Caco-2 (cell line): ENCODE measurements at regions not wholly inside any gene's neighbourhood (a gene's known extent, or its start where the extent isn't known, plus 50 kb on each side); places are given as distances from the start of the nearest gene placed in this dataset.

Experiments
- BruUV-seq: library from RNA; stranded (reverse); fragments of 400-500 nt; replicated peaks from 2 replicates; lab custom pipeline; 2021; lab: Mats Ljungman, UMichigan
- CTCF ChIA-PET: fragments of 300-600 bp; sonication (Branson Sonifier 250); formaldehyde crosslinking; loops from one replicate; lab custom pipeline; 2022; ENCODE audit warnings: antibody characterized with exemption; lab: Charles Lee
- POLR2A ChIA-PET: fragments of 300-600 bp; sonication (Branson Sonifier 250); formaldehyde crosslinking; loops from one replicate; lab custom pipeline; 2022; ENCODE audit warnings: antibody characterized with exemption; lab: Charles Lee
- DNase-seq, 2 experiments: peaks; one replicate each; pipeline versions ENCODE4 v3.0.0 to v3.0.0-alpha.2; 2020 to 2022
- H3K27me3 ChIP-seq: replicated peaks from 2 replicates; pipeline ENCODE4 v1.6.0; 2011; ENCODE audit warnings: low read length; ENCODE audit not compliant: control insufficient read depth, insufficient read depth
- H3K36me3 ChIP-seq: 2 replicates; pipeline ENCODE4 v1.5.1; 2011; ENCODE audit warnings: low read length; ENCODE audit not compliant: control insufficient read depth, insufficient read depth
- H3K4me1 ChIP-seq: fragments of 250-450 bp; sonication (Bioruptor Pico); 2 replicates; pipeline ENCODE4 v1.5.1; 2020; ENCODE audit warnings: mild to moderate bottlenecking
- H3K4me3 ChIP-seq: 2 replicates; pipeline ENCODE4 v1.5.1; 2011; ENCODE audit warnings: low read depth, mild to moderate bottlenecking, control low read depth, low read length
- H3K9me3 ChIP-seq: fragments of 250-450 bp; sonication (Bioruptor Pico); 2 replicates; pipeline ENCODE4 v1.5.1; 2020; ENCODE audit warnings: mild to moderate bottlenecking, moderate library complexity
- H3K27ac Mint-ChIP-seq: one replicate; pipeline ENCODE4 v1.8.0; 2022; ENCODE audit warnings: mixed read lengths; ENCODE audit not compliant: unreplicated experiment
- H3K27me3 Mint-ChIP-seq: one replicate; pipeline ENCODE4 v1.8.0; 2022; ENCODE audit warnings: mixed read lengths; ENCODE audit not compliant: insufficient read depth, unreplicated experiment
- H3K36me3 Mint-ChIP-seq: one replicate; pipeline ENCODE4 v1.8.0; 2022; ENCODE audit warnings: mild to moderate bottlenecking, mixed read lengths; ENCODE audit not compliant: insufficient read depth, unreplicated experiment
- H3K4me1 Mint-ChIP-seq: one replicate; pipeline ENCODE4 v1.8.0; 2022; ENCODE audit warnings: low read depth, mixed read lengths; ENCODE audit not compliant: unreplicated experiment
- H3K4me3 Mint-ChIP-seq: one replicate; pipeline ENCODE4 v1.8.0; 2022; ENCODE audit warnings: mild to moderate bottlenecking, moderate library complexity, mixed read lengths; ENCODE audit not compliant: unreplicated experiment
- H3K9me3 Mint-ChIP-seq: one replicate; pipeline ENCODE4 v1.8.0; 2022; ENCODE audit warnings: mixed read lengths; ENCODE audit not compliant: unreplicated experiment
- intact Hi-C: fragments of 100-400 bp; cut with micrococcal nuclease; formaldehyde crosslinking; loops from one replicate; pipeline ENCODE4 v1.10.0; 2022; ENCODE audit not compliant: unreplicated experiment
- TF ChIP-seq, protein P1 (sequence below), 2 experiments: fragments of 200-600 bp in 1 of 2; IDR thresholded peaks; 1 replicate in 1 of 2; 2 replicates in 1 of 2; pipeline versions ENCODE4 v1.5.1 to v1.8.0; 2011 to 2022; ENCODE audit warnings: antibody characterized with exemption in 1 of 2, control low read depth in 1 of 2, inconsistent platforms in 1 of 2, low read depth in 1 of 2, low read length in 1 of 2, mild to moderate bottlenecking in 1 of 2, moderate library complexity in 1 of 2; ENCODE audit not compliant: insufficient read depth in 1 of 2, severe bottlenecking in 1 of 2, unreplicated experiment in 1 of 2

DNA sequence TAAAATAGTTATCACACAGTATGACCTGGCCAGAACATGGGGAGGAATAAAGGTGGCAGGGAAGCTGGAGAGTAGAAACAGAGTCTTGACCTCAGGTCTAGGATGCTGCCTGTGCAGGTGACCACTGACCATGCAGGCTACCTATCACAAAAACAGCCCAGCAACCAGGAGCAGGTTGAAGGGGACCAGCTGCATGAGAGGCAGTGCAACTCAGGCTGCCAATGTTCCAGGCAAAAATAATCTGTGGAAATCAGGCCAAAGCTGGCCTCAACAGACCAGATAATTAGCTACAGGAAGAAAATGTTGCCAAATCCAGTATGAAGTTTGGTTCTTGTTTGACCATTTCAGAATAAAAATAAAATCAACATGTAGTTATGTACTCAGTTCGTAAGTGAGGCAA is 72.6 kb downstream of the PDE6H start:
- no TSS peak for BruUV-seq
- no peak for DNase-seq
- no peaks in the 10 kb centered on the region for H3K9me3 Mint-ChIP-seq
- H3K36me3 Mint-ChIP-seq: no peaks in the 10 kb centered on the region
- POLR2A ChIA-PET: no interaction called here
- TF ChIP-seq, protein P1, sequence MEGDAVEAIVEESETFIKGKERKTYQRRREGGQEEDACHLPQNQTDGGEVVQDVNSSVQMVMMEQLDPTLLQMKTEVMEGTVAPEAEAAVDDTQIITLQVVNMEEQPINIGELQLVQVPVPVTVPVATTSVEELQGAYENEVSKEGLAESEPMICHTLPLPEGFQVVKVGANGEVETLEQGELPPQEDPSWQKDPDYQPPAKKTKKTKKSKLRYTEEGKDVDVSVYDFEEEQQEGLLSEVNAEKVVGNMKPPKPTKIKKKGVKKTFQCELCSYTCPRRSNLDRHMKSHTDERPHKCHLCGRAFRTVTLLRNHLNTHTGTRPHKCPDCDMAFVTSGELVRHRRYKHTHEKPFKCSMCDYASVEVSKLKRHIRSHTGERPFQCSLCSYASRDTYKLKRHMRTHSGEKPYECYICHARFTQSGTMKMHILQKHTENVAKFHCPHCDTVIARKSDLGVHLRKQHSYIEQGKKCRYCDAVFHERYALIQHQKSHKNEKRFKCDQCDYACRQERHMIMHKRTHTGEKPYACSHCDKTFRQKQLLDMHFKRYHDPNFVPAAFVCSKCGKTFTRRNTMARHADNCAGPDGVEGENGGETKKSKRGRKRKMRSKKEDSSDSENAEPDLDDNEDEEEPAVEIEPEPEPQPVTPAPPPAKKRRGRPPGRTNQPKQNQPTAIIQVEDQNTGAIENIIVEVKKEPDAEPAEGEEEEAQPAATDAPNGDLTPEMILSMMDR (IDR thresholded peaks at IDR 0.05; ENCODE audit: insufficient read depth in 1 of 2, low read depth in 1 of 2, low read length in 1 of 2, severe bottlenecking in 1 of 2, unreplicated experiment in 1 of 2): no peak
- H3K36me3 ChIP-seq: no peaks in the 10 kb centered on the region
- intact Hi-C loops: no loop called here
- H3K27me3 Mint-ChIP-seq: peaks cover 11% of the 10 kb centered on the region
- no peak overlapping the region for H3K4me3 Mint-ChIP-seq
- no peaks in the 10 kb centered on the region for H3K27me3 ChIP-seq
- H3K4me1 ChIP-seq: no peaks in the 10 kb centered on the region
- no peak overlapping the region for H3K27ac Mint-ChIP-seq
- CTCF ChIA-PET: no interaction called here
- H3K4me1 Mint-ChIP-seq: no peaks in the 10 kb centered on the region
- no peaks in the 10 kb centered on the region for H3K9me3 ChIP-seq
- H3K4me3 ChIP-seq: no peak overlapping the region

DNA sequence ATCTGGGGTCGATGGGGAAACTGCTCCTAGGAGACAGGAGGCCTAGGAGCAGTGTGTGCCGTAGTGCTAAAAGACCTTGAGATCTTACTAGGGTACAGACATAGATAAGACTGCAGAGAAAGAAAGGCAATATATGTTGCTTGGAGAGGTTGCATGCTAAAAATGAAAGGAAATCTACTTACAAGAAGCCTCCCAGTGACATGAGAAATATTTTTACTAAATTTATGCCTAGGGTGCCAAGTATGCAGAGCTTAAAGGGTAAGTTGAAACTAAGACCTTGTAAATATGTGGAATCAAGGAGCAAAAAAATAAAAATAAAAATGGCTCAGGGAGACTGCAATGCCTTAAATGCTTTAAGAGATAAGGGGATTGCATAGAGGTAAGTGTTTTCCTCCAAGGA is 74.8 kb downstream of the PDE6H start:
- TF ChIP-seq, protein P1 (IDR thresholded peaks at IDR 0.05; ENCODE audit: insufficient read depth in 1 of 2, low read depth in 1 of 2, low read length in 1 of 2, severe bottlenecking in 1 of 2, unreplicated experiment in 1 of 2): no peak
- Histone ChIP-seq H3K27me3 (no peaks in the 10 kb centered on the region), H3K4me3 (no peak overlapping the region), H3K4me1 (no peaks in the 10 kb centered on the region), H3K9me3 (no peaks in the 10 kb centered on the region; the same call in 1 of the 2 replicates), H3K36me3 (no peaks in the 10 kb centered on the region)
- Mint-ChIP-seq H3K27me3 (peaks cover 8% of the 10 kb centered on the region), H3K4me3 (no peak overlapping the region), H3K36me3 (no peaks in the 10 kb centered on the region), H3K9me3 (no peaks in the 10 kb centered on the region), H3K4me1 (no peaks in the 10 kb centered on the region), H3K27ac (no peak overlapping the region)
- no TSS peak for BruUV-seq
- no peak for DNase-seq
- intact Hi-C loops: no loop called here
- ChIA-PET CTCF (no interaction called here), POLR2A (no interaction called here)

DNA sequence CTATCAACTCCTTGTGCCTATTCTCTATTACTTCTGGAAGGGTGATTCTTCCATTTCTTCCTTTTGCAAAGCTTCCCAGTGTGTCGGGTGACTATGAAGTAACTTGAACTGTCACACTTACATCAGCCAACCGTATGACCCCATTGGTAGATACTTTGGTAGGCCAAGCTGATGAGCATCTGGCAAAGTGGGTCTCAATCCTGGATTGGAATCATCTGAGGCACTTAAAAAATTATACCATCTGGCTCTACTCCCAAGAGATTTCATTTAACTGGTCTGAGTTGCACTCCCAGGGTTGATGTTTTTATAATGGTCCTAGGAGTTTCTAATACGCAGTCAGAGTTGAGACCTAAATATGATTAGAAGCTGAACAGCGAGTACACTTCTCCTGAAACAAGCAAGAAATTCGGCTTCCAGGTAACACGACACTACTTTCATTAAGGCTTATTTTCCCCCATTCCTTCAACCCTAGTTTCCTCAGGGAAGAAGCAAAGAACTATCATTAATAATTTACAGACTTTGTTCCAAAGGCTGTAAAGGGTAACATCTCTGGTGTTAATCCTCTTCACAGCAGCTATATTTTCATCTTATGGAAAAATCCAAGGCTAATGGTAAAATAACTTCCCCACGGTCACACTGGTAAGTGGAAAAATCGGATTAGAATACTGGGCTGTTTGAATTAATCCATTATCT is 76.8 kb downstream of the PDE6H start:
- no TSS peak for BruUV-seq
- no peaks in the 10 kb centered on the region for H3K4me1 Mint-ChIP-seq

More for the DNA sequence above, 76.8 kb downstream of the PDE6H start:
- Mint-ChIP-seq H3K9me3 (no peaks in the 10 kb centered on the region), H3K36me3 (no peaks in the 10 kb centered on the region), H3K27ac (no peak overlapping the region), H3K27me3 (peaks cover 12% of the 10 kb centered on the region), H3K4me3 (no peak overlapping the region)
- CTCF ChIA-PET: no interaction called here
- no peaks in the 10 kb centered on the region; the same call in 1 of the 2 replicates for H3K9me3 ChIP-seq
- intact Hi-C loops: no loop called here
- no peaks in the 10 kb centered on the region for H3K27me3 ChIP-seq
- no peaks in the 10 kb centered on the region for H3K4me1 ChIP-seq
- TF ChIP-seq, protein P1 (IDR thresholded peaks at IDR 0.05; ENCODE audit: insufficient read depth in 1 of 2, low read depth in 1 of 2, low read length in 1 of 2, severe bottlenecking in 1 of 2, unreplicated experiment in 1 of 2): no peak
- no peaks in the 10 kb centered on the region for H3K36me3 ChIP-seq
- POLR2A ChIA-PET: no interaction called here
- no peak for DNase-seq
- H3K4me3 ChIP-seq: no peak overlapping the region
